Uterus (tissue), 2 donors: ENCODE measurements at regions not wholly inside any gene's neighbourhood (a gene's known extent, or its start where the extent isn't known, plus 50 kb on each side); places are given as distances from the start of the nearest gene placed in this dataset.

Experiments
- POLR2A ChIP-seq, 2 donors: fragments of 450-650 bp; IDR thresholded peaks; one replicate each; pipeline ENCODE4 v1.6.1; 2016; ENCODE audit warnings: antibody characterized with exemption in 2 of 2, mild to moderate bottlenecking in 1 of 2, moderate library complexity in 1 of 2
- TF ChIP-seq, protein P1 (sequence below), 4 experiments: fragments of 200-600 bp in 2 of 4; fragments of 450-650 bp in 2 of 4; sonication (generic) in 2 of 4; IDR thresholded peaks; one replicate each; pipeline ENCODE4 v1.5.1; 2016 to 2019; ENCODE audit warnings: antibody characterized with exemption in 4 of 4, mild to moderate bottlenecking in 2 of 4, moderate library complexity in 1 of 4

DNA sequence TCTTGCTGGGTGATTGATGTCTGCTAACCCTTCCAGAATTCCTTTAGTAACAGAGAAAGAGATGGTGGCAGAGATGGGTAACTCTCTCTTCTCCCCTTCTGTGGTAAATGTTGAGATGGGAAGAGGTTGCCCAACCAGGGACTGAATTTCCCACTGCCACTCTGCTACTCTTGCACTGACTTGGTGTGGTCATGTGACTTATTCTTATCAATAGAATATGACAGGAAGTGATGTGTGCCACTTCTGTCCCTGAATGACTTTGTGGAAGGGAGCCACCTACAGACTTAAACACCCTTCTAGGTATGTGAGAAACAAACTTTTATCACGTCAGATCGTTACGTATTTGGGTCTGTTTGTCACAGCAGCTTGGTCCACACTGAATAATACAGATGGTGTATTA, 132.9 kb downstream of the ZNF621 start:
- TF ChIP-seq, protein P1, sequence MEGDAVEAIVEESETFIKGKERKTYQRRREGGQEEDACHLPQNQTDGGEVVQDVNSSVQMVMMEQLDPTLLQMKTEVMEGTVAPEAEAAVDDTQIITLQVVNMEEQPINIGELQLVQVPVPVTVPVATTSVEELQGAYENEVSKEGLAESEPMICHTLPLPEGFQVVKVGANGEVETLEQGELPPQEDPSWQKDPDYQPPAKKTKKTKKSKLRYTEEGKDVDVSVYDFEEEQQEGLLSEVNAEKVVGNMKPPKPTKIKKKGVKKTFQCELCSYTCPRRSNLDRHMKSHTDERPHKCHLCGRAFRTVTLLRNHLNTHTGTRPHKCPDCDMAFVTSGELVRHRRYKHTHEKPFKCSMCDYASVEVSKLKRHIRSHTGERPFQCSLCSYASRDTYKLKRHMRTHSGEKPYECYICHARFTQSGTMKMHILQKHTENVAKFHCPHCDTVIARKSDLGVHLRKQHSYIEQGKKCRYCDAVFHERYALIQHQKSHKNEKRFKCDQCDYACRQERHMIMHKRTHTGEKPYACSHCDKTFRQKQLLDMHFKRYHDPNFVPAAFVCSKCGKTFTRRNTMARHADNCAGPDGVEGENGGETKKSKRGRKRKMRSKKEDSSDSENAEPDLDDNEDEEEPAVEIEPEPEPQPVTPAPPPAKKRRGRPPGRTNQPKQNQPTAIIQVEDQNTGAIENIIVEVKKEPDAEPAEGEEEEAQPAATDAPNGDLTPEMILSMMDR (IDR thresholded peaks at IDR 0.05), result no peak
- TF ChIP-seq POLR2A (IDR thresholded peaks at IDR 0.05), result no peak
